CD4-positive, alpha-beta T cell (primary cell): ENCODE measurements at regions not wholly inside any gene's neighbourhood (a gene's known extent, or its start where the extent isn't known, plus 50 kb on each side); places are given as distances from the start of the nearest gene placed in this dataset.

Experiments used
- ATAC-seq: fragments of 200-7000 bp; cut with Tn5 transposase; one replicate; pipeline ENCODE4 v1.10.0; 2022; ENCODE audit warnings: mild to moderate bottlenecking; ENCODE audit not compliant: poor library complexity
- CTCF ChIA-PET: fragments of 350-600 bp; sonication (Branson Sonifier 250); formaldehyde crosslinking; loops from one replicate; lab custom pipeline; 2021; ENCODE audit warnings: antibody characterized with exemption, inconsistent platforms; lab: Charles Lee
- POLR2A ChIA-PET: fragments of 350-600 bp; sonication (Branson Sonifier 250); formaldehyde crosslinking; loops from one replicate; lab custom pipeline; 2021; ENCODE audit warnings: antibody characterized with exemption, inconsistent platforms; lab: Charles Lee
- DNase-seq, 14 experiments: peaks; one replicate each; pipeline ENCODE4 v3.0.0-alpha.2; 2013 to 2020; ENCODE audit warnings: mixed read lengths in 2 of 14
- H3K27ac ChIP-seq, 2 donors: one replicate each; pipeline versions ENCODE4 v1.5.1 to v1.7.0; 2013; ENCODE audit warnings: low read length in 2 of 2, low read depth in 1 of 2, mild to moderate bottlenecking in 1 of 2
- H3K27me3 ChIP-seq, 2 experiments: 1 replicate in 1 of 2; 2 replicates in 1 of 2; pipeline versions ENCODE4 v1.6.1 to v1.7.0; 2013; ENCODE audit warnings: low read length in 2 of 2, control low read depth in 1 of 2, mild to moderate bottlenecking in 1 of 2, moderate library complexity in 1 of 2; ENCODE audit not compliant: insufficient read depth in 2 of 2, control insufficient read depth in 1 of 2
- H3K36me3 ChIP-seq: one replicate; pipeline ENCODE4 v1.6.1; 2013; ENCODE audit warnings: low read length, control low read depth; ENCODE audit not compliant: insufficient read depth
- H3K4me1 ChIP-seq: one replicate; pipeline ENCODE4 v1.6.1; 2013; ENCODE audit warnings: low read length, control low read depth; ENCODE audit not compliant: insufficient read depth
- H3K4me3 ChIP-seq: one replicate; pipeline ENCODE4 v1.5.1; 2013; ENCODE audit warnings: mild to moderate bottlenecking, low read length, moderate library complexity
- H3K9me3 ChIP-seq, 2 experiments: 1 replicate in 1 of 2; 2 replicates in 1 of 2; pipeline versions ENCODE4 v1.6.1 to v1.7.0; 2013; ENCODE audit warnings: low read length in 2 of 2, mild to moderate bottlenecking in 2 of 2, control low read depth in 1 of 2, moderate library complexity in 1 of 2; ENCODE audit not compliant: control insufficient read depth in 1 of 2, insufficient read depth in 1 of 2
- H3K27ac Mint-ChIP-seq: one replicate; pipeline ENCODE4 v1.8.0; 2020; ENCODE audit warnings: mixed read lengths
- H3K27me3 Mint-ChIP-seq: one replicate; pipeline ENCODE4 v1.8.0; 2021; ENCODE audit warnings: mixed read lengths
- H3K36me3 Mint-ChIP-seq: one replicate; pipeline ENCODE4 v1.8.0; 2021; ENCODE audit warnings: low read depth, mixed read lengths
- H3K4me1 Mint-ChIP-seq: one replicate; pipeline ENCODE4 v1.8.0; 2021; ENCODE audit warnings: low read depth, mixed read lengths
- H3K4me3 Mint-ChIP-seq: one replicate; pipeline ENCODE4 v1.8.0; 2020; ENCODE audit warnings: mild to moderate bottlenecking, mixed read lengths
- H3K9me3 Mint-ChIP-seq: one replicate; pipeline ENCODE4 v1.8.0; 2020; ENCODE audit warnings: mixed read lengths
- CTCF ChIP-seq: fragments of 200-600 bp; IDR thresholded peaks from one replicate; pipeline ENCODE4 v1.8.0; 2022; ENCODE audit warnings: antibody characterized with exemption, mild to moderate bottlenecking
- intact Hi-C, 2 experiments: fragments of 100-400 bp; cut with DNase I in 1 of 2; cut with micrococcal nuclease in 1 of 2; formaldehyde crosslinking; loops; one replicate each; pipeline versions ENCODE4 v1.15.1 to v1.9.0; 2023 to 2025; cut with DNase I, micrococcal nuclease

- H3K9me3 ChIP-seq: peaks cover 0 to 10% of the 10 kb centered on the region in 2 experiments
- H3K36me3 ChIP-seq: no peaks in the 10 kb centered on the region
- Mint-ChIP-seq H3K36me3 (no peaks in the 10 kb centered on the region), H3K27ac (no peak overlapping the region), H3K9me3 (no peaks in the 10 kb centered on the region), H3K4me1 (peaks cover 15% of the 10 kb centered on the region), H3K4me3 (peak overlapping the region; percentile 72), H3K27me3 (peaks cover 59% of the 10 kb centered on the region)
- intact Hi-C loops: no loop called here
- ATAC-seq: no peak
- peak overlapping the region; percentile 58 for H3K4me3 ChIP-seq
- DNase-seq: peak in 5 of 14 experiments; percentile 3 to 38 (median 23)
- no peak for TF ChIP-seq CTCF
- H3K27me3 ChIP-seq: peaks cover 31 to 53% of the 10 kb centered on the region in 2 experiments
- no peak overlapping the region for H3K27ac ChIP-seq
- H3K4me1 ChIP-seq: peaks cover 27% of the 10 kb centered on the region
- ChIA-PET CTCF (no interaction called here), POLR2A (interaction anchor here (1.0 kb wide), 1 partner anchor 77 kb away, joined by 6 read pairs; no protein-coding TSS in a partner anchor)
Observed at GRCh38 chr13:99895444-99896368, 75.9 kb downstream of the ZIC5 start.

- Histone ChIP-seq H3K4me3 (peak overlapping the region; percentile 58), H3K4me1 (peaks cover 21% of the 10 kb centered on the region), H3K27ac (no peak overlapping the region), H3K36me3 (no peaks in the 10 kb centered on the region), H3K9me3 (peaks cover 0 to 10% of the 10 kb centered on the region in 2 experiments), H3K27me3 (peaks cover 26 to 45% of the 10 kb centered on the region in 2 experiments)
- no peak for TF ChIP-seq CTCF
- H3K9me3 Mint-ChIP-seq: no peaks in the 10 kb centered on the region
- H3K27ac Mint-ChIP-seq: no peak overlapping the region
- peaks cover 51% of the 10 kb centered on the region for H3K27me3 Mint-ChIP-seq
- peak overlapping the region; percentile 72 for H3K4me3 Mint-ChIP-seq
- ChIA-PET POLR2A (interaction anchor here (1.0 kb wide), 1 partner anchor 77 kb away, joined by 6 read pairs; no protein-coding TSS in a partner anchor), CTCF (no interaction called here)
- H3K4me1 Mint-ChIP-seq: peaks cover 15% of the 10 kb centered on the region
- DNase-seq: peak in 2 of 14 experiments; percentile 4 to 10
- no peaks in the 10 kb centered on the region for H3K36me3 Mint-ChIP-seq
- intact Hi-C loops: no loop called here
- no peak for ATAC-seq
Observed at GRCh38 chr13:99894840-99895443, 76.6 kb downstream of the ZIC5 start.

DNA sequence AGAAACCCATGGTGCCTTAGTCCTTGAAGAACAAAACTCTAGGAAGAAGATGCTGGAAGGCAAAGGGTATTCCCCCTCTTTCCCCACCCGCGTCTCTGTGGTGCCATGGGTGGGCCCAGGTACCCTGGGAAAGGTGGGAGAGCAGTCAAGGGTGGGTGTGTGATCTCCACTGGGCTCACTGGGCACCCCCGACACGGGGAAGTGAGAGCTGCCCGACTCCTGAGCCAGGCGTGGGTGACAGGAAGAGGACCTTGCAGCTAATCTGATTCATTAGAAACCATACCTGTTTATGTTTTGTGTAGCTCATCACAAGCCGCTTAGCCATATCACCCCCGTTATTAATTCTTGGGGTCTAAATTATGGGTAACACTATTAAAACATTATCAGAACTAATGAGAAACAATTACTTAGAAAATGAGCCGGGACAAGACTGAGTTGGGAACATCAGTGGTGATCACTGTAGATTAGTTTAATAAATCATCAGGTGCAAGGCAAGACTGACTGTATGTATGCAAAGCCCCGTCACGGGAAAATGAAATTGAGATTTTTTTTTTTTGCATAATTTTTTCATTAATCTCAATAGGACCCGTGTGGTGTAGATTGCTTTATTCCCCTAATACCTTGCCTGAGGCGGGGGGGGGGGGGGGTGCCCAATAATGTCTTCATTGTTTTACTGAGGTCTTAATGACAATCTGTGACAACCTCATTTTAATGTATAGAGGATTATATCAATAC, 77.3 kb downstream of the ZIC5 start:
- Histone ChIP-seq H3K27me3 (peaks cover 25 to 43% of the 10 kb centered on the region in 2 experiments), H3K27ac (no peak overlapping the region), H3K36me3 (no peaks in the 10 kb centered on the region), H3K9me3 (peaks cover 0 to 10% of the 10 kb centered on the region in 2 experiments), H3K4me3 (peak overlapping the region; percentile 58), H3K4me1 (peaks cover 21% of the 10 kb centered on the region)
- ChIA-PET POLR2A (no interaction called here), CTCF (no interaction called here)
- ATAC-seq (no peak), DNase-seq (no peak)
- Mint-ChIP-seq H3K4me3 (peak overlapping the region; percentile 81), H3K27ac (no peak overlapping the region), H3K27me3 (peaks cover 49% of the 10 kb centered on the region), H3K4me1 (peaks cover 15% of the 10 kb centered on the region), H3K36me3 (no peaks in the 10 kb centered on the region), H3K9me3 (no peaks in the 10 kb centered on the region)
- no peak for TF ChIP-seq CTCF
- intact Hi-C loops: no loop called here
